ENCODE measurements at regions not wholly inside any gene's neighbourhood (a gene's known extent, or its start where the extent isn't known, plus 50 kb on each side); places are given as distances from the start of the nearest gene placed in this dataset.
A peak's percentile ranks its signal among the peaks of the same experiment; 100 is the strongest.
"Not testable (repeated sequence)": the region's sequence is repeated elsewhere in the genome, so short reads cannot be mapped to it uniquely, and the experiment has no call there.

GRCh38 chr12:124218243-124218560 lies 76.7 kb upstream of the RFLNA start:
- Histone ChIP-seq H3K79me2 (replicated peaks; ENCODE audit: insufficient read depth, low read length) (no peaks in the 10 kb centered on the region), H3K27me3 (ENCODE audit: insufficient read depth, low read depth, low read length) (no peaks in the 10 kb centered on the region), H3F3A (ENCODE audit: insufficient read depth, low read length, poor library complexity, severe bottlenecking) (peaks cover 3% of the 10 kb centered on the region), H3K9me2 (ENCODE audit: insufficient read depth, low read length) (no peaks in the 10 kb centered on the region), H3K4me2 (ENCODE audit: low read length) (peak overlapping the region; percentile 74), H3K36me3 (ENCODE audit: insufficient read depth, low read length) (no peaks in the 10 kb centered on the region), H2AFZ (ENCODE audit: low read depth, low read length) (no peak overlapping the region), H3K27ac (ENCODE audit: low read length) (peak overlapping the region; percentile 96), H3K9ac (ENCODE audit: low read length) (peak overlapping the region; percentile 65), H3K4me3 (ENCODE audit: low read length) (peak overlapping the region; percentile 56), H4K20me1 (ENCODE audit: insufficient read depth) (no peaks in the 10 kb centered on the region), H3K9me3 (ENCODE audit: low read length) (peaks cover 7% of the 10 kb centered on the region)
- TF ChIP-seq TAF1 (IDR thresholded peaks at IDR 0.05; ENCODE audit: low read depth) (no peak), POLR2AphosphoS5 (IDR thresholded peaks at IDR 0.05) (no peak), RAD21 (conservative IDR thresholded peaks at IDR 0.05) (no peak), EP300 (conservative IDR thresholded peaks at IDR 0.05; ENCODE audit: poor library complexity, severe bottlenecking) (no peak), EZH2 (IDR thresholded peaks at IDR 0.05; ENCODE audit: borderline replicate concordance, insufficient read depth, low read length, poor library complexity, severe bottlenecking) (no peak), SMC3 (conservative IDR thresholded peaks at IDR 0.05; ENCODE audit: poor library complexity) (no peak), REST (IDR thresholded peaks at IDR 0.05; ENCODE audit: borderline replicate concordance) (no peak), MXI1 (conservative IDR thresholded peaks at IDR 0.05; ENCODE audit: poor library complexity, severe bottlenecking) (no peak), CTCF (IDR thresholded peaks at IDR 0.05; ENCODE audit: poor library complexity, severe bottlenecking) (no peak)

GRCh38 chr12:124218650-124219049 lies 76.2 kb upstream of the RFLNA start:
- H3K4me2 ChIP-seq (ENCODE audit: low read length); H3K9ac ChIP-seq (ENCODE audit: low read length); H3K9me2 ChIP-seq (ENCODE audit: insufficient read depth, low read length); H3F3A ChIP-seq (ENCODE audit: insufficient read depth, low read length, poor library complexity, severe bottlenecking); H3K4me3 ChIP-seq (ENCODE audit: low read length); H3K36me3 ChIP-seq (ENCODE audit: insufficient read depth, low read length); H3K27me3 ChIP-seq (ENCODE audit: insufficient read depth, low read depth, low read length); H2AFZ ChIP-seq (ENCODE audit: low read depth, low read length); H3K9me3 ChIP-seq (ENCODE audit: low read length); H4K20me1 ChIP-seq (ENCODE audit: insufficient read depth); H3K79me2 ChIP-seq (replicated peaks; ENCODE audit: insufficient read depth, low read length): not testable (repeated sequence)
- peak overlapping the region; percentile 96 for H3K27ac ChIP-seq (ENCODE audit: low read length)

Data from neural cell (in vitro differentiated cells).